HG02852 (cell line): ENCODE measurements at regions not wholly inside any gene's neighbourhood (a gene's known extent, or its start where the extent isn't known, plus 50 kb on each side); places are given as distances from the start of the nearest gene placed in this dataset.

Source experiments
- ATAC-seq: cut with Tn5 transposase; IDR thresholded peaks from one replicate; pipeline ENCODE4 v1.9.1; 2021; ENCODE audit warnings: mild to moderate bottlenecking, moderate library complexity; ENCODE audit not compliant: unreplicated experiment

DNA sequence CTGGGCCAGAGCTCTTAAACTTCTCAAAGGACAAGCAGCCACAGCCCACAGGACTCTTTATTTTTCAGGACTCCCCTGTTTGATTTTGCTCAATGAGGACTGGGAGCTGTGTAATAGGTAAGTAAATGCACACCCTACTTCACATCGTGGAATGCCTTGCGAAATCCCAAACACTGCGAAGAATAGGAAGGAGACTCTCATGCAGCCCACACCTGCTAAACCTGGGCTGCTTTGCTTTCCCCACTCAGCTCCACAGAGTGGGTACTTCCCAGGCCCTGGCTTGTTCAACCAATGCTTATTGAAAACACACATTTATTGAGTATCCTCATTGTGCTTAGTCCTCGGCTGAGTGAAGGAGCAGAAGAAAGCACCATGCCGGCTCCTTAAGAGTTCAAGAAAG, 103.3 kb upstream of the FSTL4 start:
- no peak for ATAC-seq

DNA sequence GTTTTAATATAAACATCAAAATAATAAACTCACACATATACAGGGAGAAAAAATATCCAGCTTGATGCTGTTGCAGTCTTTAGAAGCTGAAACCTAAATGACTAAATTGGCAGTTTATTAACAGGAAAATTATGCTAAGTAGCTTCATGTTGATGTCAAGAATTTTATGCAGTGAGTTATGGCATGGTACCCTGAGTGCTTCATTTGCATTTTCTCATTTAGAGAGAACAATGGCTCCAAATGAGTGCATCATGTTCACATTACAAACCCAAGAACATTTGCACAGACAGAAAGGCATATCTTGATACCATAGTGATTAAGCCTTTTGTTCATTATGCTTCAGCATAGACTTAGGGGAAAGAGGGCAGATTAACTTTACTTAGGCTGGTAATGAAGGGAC, 102.9 kb upstream of the FSTL4 start:
- no peak for ATAC-seq

DNA sequence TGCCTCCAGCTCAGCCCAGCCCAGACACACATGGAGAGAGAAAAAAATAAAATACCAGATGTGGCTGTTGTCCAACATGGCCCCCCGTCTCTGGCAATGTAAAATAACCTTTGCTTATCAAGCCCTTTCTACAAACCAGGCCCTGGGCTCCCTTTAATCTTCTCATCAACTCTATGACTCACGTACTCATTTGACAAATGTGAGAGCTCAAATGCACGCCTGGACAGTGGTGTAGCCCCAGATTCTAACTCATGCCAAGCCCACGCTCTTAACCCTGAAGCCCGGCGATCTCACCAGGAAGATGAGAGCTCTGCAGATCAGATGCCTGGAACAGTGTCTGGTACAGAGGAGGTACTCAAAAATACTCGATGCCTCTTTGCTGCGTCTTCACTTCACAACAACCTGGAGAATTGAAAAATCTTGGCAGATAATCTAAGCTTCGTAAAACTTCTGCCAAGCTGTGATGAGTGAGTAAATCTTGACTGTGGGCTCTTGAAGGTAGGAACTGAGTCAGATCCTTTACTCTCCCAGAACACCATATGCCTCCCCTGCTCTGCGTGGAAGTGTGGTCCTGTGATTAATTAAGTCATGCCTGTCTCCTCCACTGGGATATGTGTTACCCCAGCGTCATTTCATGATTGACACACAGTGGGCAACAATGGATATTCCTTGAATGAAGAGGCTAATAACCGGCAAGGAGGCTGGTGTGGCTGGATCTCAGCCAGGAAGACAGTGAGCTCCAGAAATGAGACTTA, 102.0 kb upstream of the FSTL4 start:
- ATAC-seq: no peak

DNA sequence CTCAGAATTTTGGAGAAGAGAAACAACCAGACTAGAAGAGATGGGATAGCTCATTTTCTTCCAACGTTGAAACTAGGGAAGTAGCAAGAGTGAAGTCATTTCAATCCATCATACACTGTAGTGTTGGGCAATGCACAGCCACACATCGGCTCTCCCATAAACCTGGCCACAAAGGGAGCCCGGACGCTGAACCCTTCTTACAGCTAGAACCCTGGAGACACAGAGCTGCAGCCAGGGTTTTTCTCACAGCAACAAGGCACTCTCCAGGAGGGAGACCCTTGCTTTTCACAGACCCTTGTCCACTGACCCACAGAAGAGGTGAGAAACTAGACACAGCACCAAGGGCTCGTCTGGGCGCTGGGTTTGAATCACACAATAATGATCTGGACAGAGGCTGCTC, 101.4 kb upstream of the FSTL4 start:
- no peak for ATAC-seq

DNA sequence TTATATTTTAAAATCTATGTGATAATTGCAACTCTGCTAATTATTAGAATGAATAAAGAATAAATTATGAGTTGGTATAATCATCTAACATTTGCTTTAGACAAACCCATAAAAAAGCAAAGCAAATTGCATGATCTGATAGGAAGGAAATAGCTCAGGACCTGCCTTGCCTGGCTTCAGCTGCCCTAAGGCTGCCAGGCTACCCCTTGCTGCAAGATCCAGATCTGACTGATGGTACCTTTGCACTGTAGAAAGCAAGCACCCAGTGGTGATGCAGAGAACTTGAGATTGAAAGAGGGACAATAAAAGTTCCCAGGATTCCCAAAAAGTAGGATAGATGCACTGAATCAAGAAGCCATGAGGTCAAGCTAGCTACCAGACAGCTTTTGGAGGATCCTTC, 100.9 kb upstream of the FSTL4 start:
- ATAC-seq: no peak

GRCh38 chr5:133712562-133712961, 100.2 kb upstream of the FSTL4 start:
- no peak for ATAC-seq

DNA sequence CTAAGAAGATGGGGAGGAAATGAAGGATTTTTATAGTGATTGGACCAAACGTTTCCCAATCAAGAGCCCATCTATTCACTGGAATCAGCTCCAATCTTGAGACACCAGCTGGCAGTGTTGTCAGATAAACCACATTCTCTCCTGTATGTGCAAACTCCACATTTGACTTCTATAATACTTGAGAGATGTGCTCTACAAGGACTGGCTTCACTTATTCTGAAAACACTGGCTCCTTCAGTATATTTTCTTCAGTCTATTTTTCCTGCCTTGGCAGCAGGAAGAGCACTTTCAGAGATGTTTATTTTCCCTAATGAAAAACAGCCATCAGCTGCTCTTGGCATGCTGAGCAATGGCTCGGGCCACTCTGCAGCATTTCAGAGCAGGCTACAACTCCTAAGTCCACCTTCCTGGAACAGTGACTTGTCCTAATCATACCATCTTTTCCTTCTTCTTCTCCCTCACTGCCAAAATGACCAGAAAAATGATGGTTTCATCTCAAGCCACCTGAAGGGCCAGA, 96.9 kb upstream of the FSTL4 start:
- no peak for ATAC-seq

DNA sequence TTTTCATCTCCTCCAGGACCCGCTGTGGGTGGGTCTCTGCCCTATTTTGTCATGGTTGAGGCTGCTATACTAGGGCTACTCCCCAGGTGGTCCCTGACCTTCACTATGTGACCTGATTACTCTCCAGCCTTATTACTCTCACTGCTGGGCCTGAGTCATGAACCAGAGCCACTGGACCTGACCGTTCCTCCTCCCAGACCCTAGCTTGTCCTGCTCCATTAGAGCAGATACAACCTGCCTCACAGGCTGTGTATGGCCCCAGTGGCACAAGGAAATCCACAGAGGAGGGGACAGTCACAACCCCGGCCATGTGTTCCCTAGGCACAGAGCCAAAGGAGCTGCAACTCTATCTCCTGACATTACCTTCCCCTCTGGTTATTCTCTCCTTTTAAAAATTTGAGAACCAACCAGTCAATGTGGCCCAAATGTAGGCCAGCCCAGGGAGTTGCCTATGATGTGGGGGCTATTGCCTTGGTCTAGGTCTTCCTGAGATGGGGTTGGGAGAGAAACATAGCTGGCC, 96.0 kb upstream of the FSTL4 start:
- ATAC-seq: no peak

- no peak for ATAC-seq
Measured at GRCh38 chr5:133707629-133708028, 95.3 kb upstream of the FSTL4 start.

- no peak for ATAC-seq
Measured at GRCh38 chr5:133706506-133707430, 94.4 kb upstream of the FSTL4 start.

GRCh38 chr5:133705331-133705730, 93.0 kb upstream of the FSTL4 start:
- ATAC-seq: no peak

DNA sequence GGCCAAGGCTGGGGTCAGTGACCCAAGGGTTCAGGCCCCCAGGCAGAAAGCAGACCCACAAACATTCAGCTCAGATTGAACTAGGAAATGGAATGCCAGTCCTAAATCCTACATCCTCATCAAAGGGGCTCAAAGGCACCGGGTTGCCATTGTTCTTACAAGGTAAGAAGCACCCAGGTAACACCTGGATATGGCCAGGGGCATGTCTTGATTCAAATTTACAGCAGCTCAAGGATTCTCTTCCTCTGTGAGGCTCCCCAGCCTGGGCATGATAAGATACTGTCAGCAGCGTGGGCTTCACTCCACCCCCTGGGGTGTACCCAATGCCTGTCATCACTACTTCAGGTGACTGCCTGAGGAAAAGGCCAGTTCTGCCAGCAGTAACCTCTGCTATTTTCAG, 92.1 kb upstream of the FSTL4 start:
- ATAC-seq: no peak

DNA sequence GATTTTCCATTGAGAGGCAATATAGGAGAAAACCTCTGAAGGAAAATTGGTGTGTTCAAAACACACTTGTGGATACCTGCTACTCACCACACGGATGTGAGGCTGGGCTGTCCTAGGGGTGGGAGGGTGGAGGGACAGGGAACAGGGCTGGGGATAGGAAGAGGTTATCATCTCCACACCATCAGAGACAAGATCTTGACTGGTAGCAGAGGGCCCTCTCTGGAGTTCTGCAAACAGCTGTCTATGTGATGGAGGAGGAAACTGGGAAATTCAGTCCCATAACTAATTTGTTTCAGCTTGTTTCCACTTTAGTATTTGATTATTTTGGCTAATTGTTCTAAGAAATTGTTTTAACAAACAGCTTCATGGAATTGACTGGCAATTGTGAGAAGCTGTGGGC, 91.6 kb upstream of the FSTL4 start:
- ATAC-seq: no peak

DNA sequence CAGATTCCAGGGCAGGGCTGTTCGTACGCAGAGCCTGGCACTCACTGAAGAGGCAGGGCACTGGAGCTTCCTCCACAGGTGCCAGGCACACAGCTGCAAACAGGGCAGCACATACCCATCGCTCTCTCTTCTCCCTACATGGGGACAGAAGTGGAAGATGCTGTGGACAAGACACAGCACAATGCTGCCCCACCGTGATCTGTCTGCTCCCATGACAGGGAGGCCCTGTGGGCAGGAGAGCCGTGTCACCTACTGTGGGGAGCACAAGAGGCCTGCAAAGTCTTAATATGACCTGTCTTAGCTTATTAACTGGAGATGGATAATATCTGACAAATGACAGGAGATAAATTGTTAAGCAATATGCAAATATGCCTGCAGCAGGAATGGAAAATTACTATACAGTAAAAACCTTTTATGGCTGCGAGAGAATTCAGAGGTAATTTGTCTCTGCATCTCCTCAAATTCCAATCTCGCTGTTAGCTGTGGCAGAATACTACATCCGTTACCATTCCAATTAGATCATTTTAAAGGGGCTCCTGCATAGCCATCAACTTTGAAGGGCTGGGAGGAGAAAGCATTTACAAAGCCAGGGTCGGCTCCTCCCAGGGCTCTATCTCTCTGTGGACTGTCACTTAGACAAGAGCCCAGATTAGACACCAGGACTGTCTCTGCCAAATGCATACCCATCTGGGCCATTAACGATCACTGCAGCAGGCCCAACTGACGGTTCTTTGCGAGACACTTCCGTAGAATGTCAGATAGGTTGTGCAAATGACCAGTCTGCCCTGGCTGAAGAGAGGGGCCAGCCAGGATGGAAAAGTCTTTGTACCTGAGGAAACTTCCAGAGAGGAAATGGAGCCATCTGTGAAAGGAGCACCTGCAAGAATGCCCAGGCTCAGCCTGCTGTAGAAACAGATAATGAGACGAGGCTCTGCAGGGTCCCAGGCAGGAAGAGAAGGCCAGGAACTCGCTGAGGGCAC, 90.7 kb upstream of the FSTL4 start:
- no peak for ATAC-seq

GRCh38 chr5:133701871-133702270, 89.5 kb upstream of the FSTL4 start:
- no peak for ATAC-seq

- ATAC-seq: no peak
Measured at GRCh38 chr5:133700251-133700650, 87.9 kb upstream of the FSTL4 start.

GRCh38 chr5:133698646-133699526, 86.5 kb upstream of the FSTL4 start:
- peak; percentile 77 for ATAC-seq

DNA sequence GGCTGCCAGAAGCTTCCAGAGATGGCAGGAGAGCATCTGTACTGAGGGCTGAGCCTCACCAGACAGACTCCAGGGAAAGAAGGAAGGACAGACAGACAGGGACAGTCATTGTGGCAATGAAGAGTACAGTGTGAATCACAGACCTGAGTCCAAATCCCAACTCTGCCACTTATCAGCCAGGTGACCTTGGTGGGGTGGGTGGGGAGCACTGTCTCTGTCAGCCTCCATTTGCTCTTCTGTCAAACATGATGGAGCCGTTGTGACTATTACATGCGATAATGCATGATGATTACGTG, 85.9 kb upstream of the FSTL4 start:
- ATAC-seq: no peak

- ATAC-seq: no peak
Measured at GRCh38 chr5:133697536-133698258, 85.4 kb upstream of the FSTL4 start.
